ENCODE measurements at regions not wholly inside any gene's neighbourhood (a gene's known extent, or its start where the extent isn't known, plus 50 kb on each side); places are given as distances from the start of the nearest gene placed in this dataset.
"Not testable (repeated sequence)": the region's sequence is repeated elsewhere in the genome, so short reads cannot be mapped to it uniquely, and the experiment has no call there.

DNA sequence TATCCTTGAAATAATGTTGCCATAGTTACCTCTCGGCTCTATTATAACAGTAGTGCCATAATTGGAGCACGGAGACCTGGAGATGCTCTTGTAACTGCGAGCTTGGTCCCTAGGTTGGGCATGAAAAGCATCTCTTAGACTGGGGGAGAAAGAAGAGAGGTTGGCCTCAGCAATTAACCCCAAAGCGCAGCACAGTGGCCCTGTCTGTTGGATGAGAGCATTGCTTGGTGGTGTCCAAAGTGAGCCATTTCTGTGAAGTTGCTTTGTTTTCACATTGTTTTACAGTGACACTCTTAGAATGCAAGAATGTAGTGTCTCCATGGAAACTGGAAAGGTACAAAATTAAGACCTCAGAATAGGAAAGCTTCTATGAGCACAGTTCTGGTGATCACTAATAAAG lies 660.7 kb upstream of the EEF2KMT start:
- 62 to 74% methylated on average over 4 of the region's 4 CpGs for WGBS, 2 donors

GRCh38 chr16:5756969-5757368 lies 659.4 kb upstream of the EEF2KMT start:
- 38 to 42% methylated on average over 5 of the region's 5 CpGs for WGBS, 2 donors
- TF ChIP-seq POLR2A (IDR thresholded peaks at IDR 0.05), result no peak
- TF ChIP-seq, protein P1, sequence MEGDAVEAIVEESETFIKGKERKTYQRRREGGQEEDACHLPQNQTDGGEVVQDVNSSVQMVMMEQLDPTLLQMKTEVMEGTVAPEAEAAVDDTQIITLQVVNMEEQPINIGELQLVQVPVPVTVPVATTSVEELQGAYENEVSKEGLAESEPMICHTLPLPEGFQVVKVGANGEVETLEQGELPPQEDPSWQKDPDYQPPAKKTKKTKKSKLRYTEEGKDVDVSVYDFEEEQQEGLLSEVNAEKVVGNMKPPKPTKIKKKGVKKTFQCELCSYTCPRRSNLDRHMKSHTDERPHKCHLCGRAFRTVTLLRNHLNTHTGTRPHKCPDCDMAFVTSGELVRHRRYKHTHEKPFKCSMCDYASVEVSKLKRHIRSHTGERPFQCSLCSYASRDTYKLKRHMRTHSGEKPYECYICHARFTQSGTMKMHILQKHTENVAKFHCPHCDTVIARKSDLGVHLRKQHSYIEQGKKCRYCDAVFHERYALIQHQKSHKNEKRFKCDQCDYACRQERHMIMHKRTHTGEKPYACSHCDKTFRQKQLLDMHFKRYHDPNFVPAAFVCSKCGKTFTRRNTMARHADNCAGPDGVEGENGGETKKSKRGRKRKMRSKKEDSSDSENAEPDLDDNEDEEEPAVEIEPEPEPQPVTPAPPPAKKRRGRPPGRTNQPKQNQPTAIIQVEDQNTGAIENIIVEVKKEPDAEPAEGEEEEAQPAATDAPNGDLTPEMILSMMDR (IDR thresholded peaks at IDR 0.05), result no peak
- ATAC-seq, result no peak
- Histone ChIP-seq H3K9me3 (no peaks in the 10 kb centered on the region), H3K27ac (no peak overlapping the region), H3K27me3 (no peaks in the 10 kb centered on the region), H3K4me3 (no peak overlapping the region), H3K4me1 (no peaks in the 10 kb centered on the region), H3K36me3 (replicated peaks in 1 of 2; ENCODE audit: insufficient read depth in 1 of 2, low read depth in 2 of 2) (no peaks in the 10 kb centered on the region)
- intact Hi-C loops (cut with DNase I), result no loop called here
- no peak for DNase-seq

More for the DNA sequence above, 660.7 kb upstream of the EEF2KMT start:
- no peak for DNase-seq
- intact Hi-C loops (cut with DNase I), result no loop called here
- Histone ChIP-seq H3K9me3 (no peaks in the 10 kb centered on the region), H3K36me3 (replicated peaks in 1 of 2; ENCODE audit: insufficient read depth in 1 of 2, low read depth in 2 of 2) (no peaks in the 10 kb centered on the region), H3K27ac (no peak overlapping the region), H3K4me3 (no peak overlapping the region), H3K27me3 (no peaks in the 10 kb centered on the region), H3K4me1 (no peaks in the 10 kb centered on the region)
- ATAC-seq, result no peak
- TF ChIP-seq, protein P1 (IDR thresholded peaks at IDR 0.05), result no peak
- TF ChIP-seq POLR2A (IDR thresholded peaks at IDR 0.05), result no peak

GRCh38 chr16:5753381-5753780 lies 655.8 kb upstream of the EEF2KMT start:
- Histone ChIP-seq H3K4me3 (no peak overlapping the region), H3K27me3 (no peaks in the 10 kb centered on the region), H3K36me3 (replicated peaks in 1 of 2; ENCODE audit: insufficient read depth in 1 of 2, low read depth in 2 of 2) (no peaks in the 10 kb centered on the region), H3K27ac (no peak overlapping the region), H3K9me3 (no peaks in the 10 kb centered on the region), H3K4me1 (no peaks in the 10 kb centered on the region)
- no peak for TF ChIP-seq POLR2A (IDR thresholded peaks at IDR 0.05)
- TF ChIP-seq, protein P1 (IDR thresholded peaks at IDR 0.05), result no peak
- intact Hi-C loops (cut with DNase I), result no loop called here
- DNase-seq (no peak), ATAC-seq (no peak)
- 35 to 48% methylated on average over 7 of the region's 7 CpGs for WGBS, 2 donors

GRCh38 chr16:5751216-5751615 lies 653.6 kb upstream of the EEF2KMT start:
- Histone ChIP-seq H3K4me3 (no peak overlapping the region), H3K4me1 (no peaks in the 10 kb centered on the region), H3K27ac (no peak overlapping the region), H3K27me3 (no peaks in the 10 kb centered on the region), H3K36me3 (replicated peaks in 1 of 2; ENCODE audit: insufficient read depth in 1 of 2, low read depth in 2 of 2) (no peaks in the 10 kb centered on the region), H3K9me3 (no peaks in the 10 kb centered on the region)
- intact Hi-C loops (cut with DNase I), result no loop called here
- DNase-seq, result no peak
- no peak for ATAC-seq
- no peak for TF ChIP-seq POLR2A (IDR thresholded peaks at IDR 0.05)
- TF ChIP-seq, protein P1 (IDR thresholded peaks at IDR 0.05), result no peak
- WGBS, 2 donors, result 58 to 66% methylated on average over 4 of the region's 4 CpGs

- H3K4me1 ChIP-seq; H3K4me3 ChIP-seq; H3K36me3 ChIP-seq (replicated peaks in 1 of 2; ENCODE audit: insufficient read depth in 1 of 2, low read depth in 2 of 2); DNase-seq; H3K9me3 ChIP-seq; H3K27ac ChIP-seq; ATAC-seq; intact Hi-C loops (cut with DNase I); H3K27me3 ChIP-seq: not testable (repeated sequence)
- 13 to 41% methylated on average over 5 to 11 of the region's 11 CpGs for WGBS, 2 donors
These were observed 652.8 kb upstream of the EEF2KMT start for GRCh38 chr16:5750439-5750838.
